HG02642 (cell line): ENCODE measurements at regions not wholly inside any gene's neighbourhood (a gene's known extent, or its start where the extent isn't known, plus 50 kb on each side); places are given as distances from the start of the nearest gene placed in this dataset.
"Not testable (repeated sequence)": the region's sequence is repeated elsewhere in the genome, so short reads cannot be mapped to it uniquely, and the experiment has no call there.

Experiments used
- ATAC-seq: cut with Tn5 transposase; IDR thresholded peaks from one replicate; pipeline ENCODE4 v1.9.1; 2021; ENCODE audit warnings: mild to moderate bottlenecking; ENCODE audit not compliant: unreplicated experiment, poor library complexity

GRCh38 chr10:33966946-33967345 lies 632.5 kb upstream of the NRP1 start:
- no peak for ATAC-seq

GRCh38 chr10:33965795-33966581 lies 631.5 kb upstream of the NRP1 start:
- no peak for ATAC-seq

GRCh38 chr10:33963729-33964128 lies 629.3 kb upstream of the NRP1 start:
- no peak for ATAC-seq

GRCh38 chr10:33956322-33956721 lies 621.9 kb upstream of the NRP1 start:
- not testable (repeated sequence) for ATAC-seq

- no peak for ATAC-seq
Measured at GRCh38 chr10:33955676-33956075, 621.2 kb upstream of the NRP1 start.

GRCh38 chr10:33952692-33953360 lies 618.4 kb upstream of the NRP1 start:
- no peak for ATAC-seq

- no peak for ATAC-seq
Measured at GRCh38 chr10:33950206-33950605, 615.7 kb upstream of the NRP1 start.

GRCh38 chr10:33947544-33947943 lies 613.1 kb upstream of the NRP1 start:
- no peak for ATAC-seq

GRCh38 chr10:33945051-33945450 lies 610.6 kb upstream of the NRP1 start:
- ATAC-seq, result no peak

GRCh38 chr10:33942508-33942907 lies 608.0 kb upstream of the NRP1 start:
- no peak for ATAC-seq

- ATAC-seq, result no peak
Measured at GRCh38 chr10:33939892-33940291, 605.4 kb upstream of the NRP1 start.

- no peak for ATAC-seq
Measured at GRCh38 chr10:33939410-33939809, 604.9 kb upstream of the NRP1 start.

- no peak for ATAC-seq
Measured at GRCh38 chr10:33938001-33938400, 603.5 kb upstream of the NRP1 start.

- ATAC-seq, result no peak
Measured at GRCh38 chr10:33937036-33937730, 602.7 kb upstream of the NRP1 start.

GRCh38 chr10:33935350-33935749 lies 600.9 kb upstream of the NRP1 start:
- no peak for ATAC-seq

- ATAC-seq, result no peak
Measured at GRCh38 chr10:33930079-33930478, 595.6 kb upstream of the NRP1 start.

GRCh38 chr10:33927347-33927746 lies 592.9 kb upstream of the NRP1 start:
- ATAC-seq, result no peak

- ATAC-seq, result no peak
Measured at GRCh38 chr10:33921970-33922605, 587.6 kb upstream of the NRP1 start.

- no peak for ATAC-seq
Measured at GRCh38 chr10:33920351-33920750, 585.9 kb upstream of the NRP1 start.

- ATAC-seq, result no peak
Measured at GRCh38 chr10:33919244-33919643, 584.8 kb upstream of the NRP1 start.
